ENCODE measurements at regions not wholly inside any gene's neighbourhood (a gene's known extent, or its start where the extent isn't known, plus 50 kb on each side); places are given as distances from the start of the nearest gene placed in this dataset.

DNA sequence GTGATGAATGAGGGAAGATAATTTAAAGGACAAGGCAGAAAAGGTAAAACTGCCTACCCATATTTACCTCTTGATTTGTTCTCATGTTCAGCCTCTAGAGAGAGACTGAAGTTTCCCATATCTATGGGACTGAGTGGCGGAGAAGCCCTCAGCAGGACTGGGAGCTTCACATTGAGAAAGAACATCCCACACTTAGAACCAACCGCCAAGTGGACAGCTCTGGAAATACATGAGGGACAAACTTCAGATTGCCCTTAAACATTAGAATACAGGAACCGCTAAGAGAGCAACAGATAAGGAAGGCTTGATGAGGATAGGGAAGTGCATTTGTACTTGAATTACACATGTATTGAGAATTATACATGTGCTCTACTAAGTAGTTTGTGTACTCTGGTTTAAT is 316.0 kb upstream of the MIR17HG start:
- Mint-ChIP-seq H3K9me3 (peaks cover 4% of the 10 kb centered on the region; the same call in 1 of the 2 replicates), H3K27me3 (ENCODE audit: low read depth) (no peaks in the 10 kb centered on the region), H3K4me1 (peaks cover 3% of the 10 kb centered on the region), H3K4me3 (no peak overlapping the region), H3K36me3 (no peaks in the 10 kb centered on the region), H3K27ac (no peak overlapping the region)
- POLR2A ChIA-PET: no interaction called here
- DNase-seq (ENCODE audit: low spot score): no peak
- CTCF ChIA-PET: interaction anchor here (0.5 to 1.3 kb wide), 3 partner anchors 17 to 223 kb away, joined by 3 to 5 read pairs (median 4); no protein-coding TSS in a partner anchor
- peak; percentile 89 for ATAC-seq
- TF ChIP-seq, protein P1, sequence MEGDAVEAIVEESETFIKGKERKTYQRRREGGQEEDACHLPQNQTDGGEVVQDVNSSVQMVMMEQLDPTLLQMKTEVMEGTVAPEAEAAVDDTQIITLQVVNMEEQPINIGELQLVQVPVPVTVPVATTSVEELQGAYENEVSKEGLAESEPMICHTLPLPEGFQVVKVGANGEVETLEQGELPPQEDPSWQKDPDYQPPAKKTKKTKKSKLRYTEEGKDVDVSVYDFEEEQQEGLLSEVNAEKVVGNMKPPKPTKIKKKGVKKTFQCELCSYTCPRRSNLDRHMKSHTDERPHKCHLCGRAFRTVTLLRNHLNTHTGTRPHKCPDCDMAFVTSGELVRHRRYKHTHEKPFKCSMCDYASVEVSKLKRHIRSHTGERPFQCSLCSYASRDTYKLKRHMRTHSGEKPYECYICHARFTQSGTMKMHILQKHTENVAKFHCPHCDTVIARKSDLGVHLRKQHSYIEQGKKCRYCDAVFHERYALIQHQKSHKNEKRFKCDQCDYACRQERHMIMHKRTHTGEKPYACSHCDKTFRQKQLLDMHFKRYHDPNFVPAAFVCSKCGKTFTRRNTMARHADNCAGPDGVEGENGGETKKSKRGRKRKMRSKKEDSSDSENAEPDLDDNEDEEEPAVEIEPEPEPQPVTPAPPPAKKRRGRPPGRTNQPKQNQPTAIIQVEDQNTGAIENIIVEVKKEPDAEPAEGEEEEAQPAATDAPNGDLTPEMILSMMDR (IDR thresholded peaks at IDR 0.05): 0 out of 2 replicates have a peak, but pooled peaks have one; percentile 4
- TF ChIP-seq, protein P2, sequence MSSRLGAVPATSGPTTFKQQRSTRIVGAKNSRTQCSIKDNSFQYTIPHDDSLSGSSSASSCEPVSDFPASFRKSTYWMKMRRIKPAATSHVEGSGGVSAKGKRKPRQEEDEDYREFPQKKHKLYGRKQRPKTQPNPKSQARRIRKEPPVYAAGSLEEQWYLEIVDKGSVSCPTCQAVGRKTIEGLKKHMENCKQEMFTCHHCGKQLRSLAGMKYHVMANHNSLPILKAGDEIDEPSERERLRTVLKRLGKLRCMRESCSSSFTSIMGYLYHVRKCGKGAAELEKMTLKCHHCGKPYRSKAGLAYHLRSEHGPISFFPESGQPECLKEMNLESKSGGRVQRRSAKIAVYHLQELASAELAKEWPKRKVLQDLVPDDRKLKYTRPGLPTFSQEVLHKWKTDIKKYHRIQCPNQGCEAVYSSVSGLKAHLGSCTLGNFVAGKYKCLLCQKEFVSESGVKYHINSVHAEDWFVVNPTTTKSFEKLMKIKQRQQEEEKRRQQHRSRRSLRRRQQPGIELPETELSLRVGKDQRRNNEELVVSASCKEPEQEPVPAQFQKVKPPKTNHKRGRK (CRISPR knock-in tag; IDR thresholded peaks at IDR 0.05; ENCODE audit: borderline replicate concordance): no peak
- TF ChIP-seq, protein P3, sequence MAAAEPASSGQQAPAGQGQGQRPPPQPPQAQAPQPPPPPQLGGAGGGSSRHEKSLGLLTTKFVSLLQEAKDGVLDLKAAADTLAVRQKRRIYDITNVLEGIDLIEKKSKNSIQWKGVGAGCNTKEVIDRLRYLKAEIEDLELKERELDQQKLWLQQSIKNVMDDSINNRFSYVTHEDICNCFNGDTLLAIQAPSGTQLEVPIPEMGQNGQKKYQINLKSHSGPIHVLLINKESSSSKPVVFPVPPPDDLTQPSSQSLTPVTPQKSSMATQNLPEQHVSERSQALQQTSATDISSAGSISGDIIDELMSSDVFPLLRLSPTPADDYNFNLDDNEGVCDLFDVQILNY (CRISPR knock-in tag; IDR thresholded peaks at IDR 0.05): no peak

DNA sequence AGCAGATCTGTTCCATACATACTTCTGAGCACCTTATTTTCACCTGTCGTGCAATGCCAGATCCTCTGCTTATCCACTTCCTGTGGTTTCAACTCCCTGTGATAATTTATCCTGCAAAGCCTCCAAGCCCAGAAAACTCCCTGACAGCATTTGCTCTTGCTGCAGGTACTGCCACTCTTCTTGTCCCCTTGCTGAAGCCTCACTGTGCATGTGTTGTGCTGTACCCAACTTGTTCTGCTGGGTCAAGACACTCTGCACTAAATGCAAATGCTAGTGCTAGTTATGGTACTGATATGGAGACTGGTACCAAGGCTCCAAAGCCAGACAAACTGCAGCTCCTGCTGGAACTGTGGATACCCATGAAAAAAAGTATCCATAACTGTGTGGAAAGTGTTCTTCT is 315.4 kb upstream of the MIR17HG start:
- Mint-ChIP-seq H3K27me3 (ENCODE audit: low read depth) (no peaks in the 10 kb centered on the region), H3K4me3 (no peak overlapping the region), H3K9me3 (peaks cover 4% of the 10 kb centered on the region; the same call in 1 of the 2 replicates), H3K36me3 (no peaks in the 10 kb centered on the region), H3K27ac (no peak overlapping the region), H3K4me1 (peaks cover 8% of the 10 kb centered on the region)
- ATAC-seq (no peak), DNase-seq (ENCODE audit: low spot score) (no peak)
- ChIA-PET POLR2A (no interaction called here), CTCF (interaction anchor here (1.3 kb wide), 1 partner anchor 16 kb away, joined by 4 read pairs; no protein-coding TSS in a partner anchor)
- TF ChIP-seq NFE2L1 (CRISPR knock-in tag; IDR thresholded peaks at IDR 0.05) (no peak), NR1H2 (CRISPR knock-in tag; IDR thresholded peaks at IDR 0.05) (no peak), SMAD3 (CRISPR knock-in tag; IDR thresholded peaks at IDR 0.05; ENCODE audit: borderline replicate concordance) (no peak)
- TF ChIP-seq, protein P4, sequence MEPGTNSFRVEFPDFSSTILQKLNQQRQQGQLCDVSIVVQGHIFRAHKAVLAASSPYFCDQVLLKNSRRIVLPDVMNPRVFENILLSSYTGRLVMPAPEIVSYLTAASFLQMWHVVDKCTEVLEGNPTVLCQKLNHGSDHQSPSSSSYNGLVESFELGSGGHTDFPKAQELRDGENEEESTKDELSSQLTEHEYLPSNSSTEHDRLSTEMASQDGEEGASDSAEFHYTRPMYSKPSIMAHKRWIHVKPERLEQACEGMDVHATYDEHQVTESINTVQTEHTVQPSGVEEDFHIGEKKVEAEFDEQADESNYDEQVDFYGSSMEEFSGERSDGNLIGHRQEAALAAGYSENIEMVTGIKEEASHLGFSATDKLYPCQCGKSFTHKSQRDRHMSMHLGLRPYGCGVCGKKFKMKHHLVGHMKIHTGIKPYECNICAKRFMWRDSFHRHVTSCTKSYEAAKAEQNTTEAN (CRISPR knock-in tag; IDR thresholded peaks at IDR 0.05): no peak
- TF ChIP-seq, protein P3 (CRISPR knock-in tag; IDR thresholded peaks at IDR 0.05): no peak
- TF ChIP-seq, protein P2 (CRISPR knock-in tag; IDR thresholded peaks at IDR 0.05; ENCODE audit: borderline replicate concordance): no peak
- TF ChIP-seq, protein P5, sequence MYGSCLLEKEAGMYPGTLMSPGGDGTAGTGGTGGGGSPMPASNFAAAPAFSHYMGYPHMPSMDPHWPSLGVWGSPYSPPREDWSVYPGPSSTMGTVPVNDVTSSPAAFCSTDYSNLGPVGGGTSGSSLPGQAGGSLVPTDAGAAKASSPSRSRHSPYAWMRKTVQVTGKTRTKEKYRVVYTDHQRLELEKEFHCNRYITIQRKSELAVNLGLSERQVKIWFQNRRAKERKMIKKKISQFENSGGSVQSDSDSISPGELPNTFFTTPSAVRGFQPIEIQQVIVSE (CRISPR knock-in tag; IDR thresholded peaks at IDR 0.05; ENCODE audit: borderline replicate concordance): no peak
- TF ChIP-seq, protein P6, sequence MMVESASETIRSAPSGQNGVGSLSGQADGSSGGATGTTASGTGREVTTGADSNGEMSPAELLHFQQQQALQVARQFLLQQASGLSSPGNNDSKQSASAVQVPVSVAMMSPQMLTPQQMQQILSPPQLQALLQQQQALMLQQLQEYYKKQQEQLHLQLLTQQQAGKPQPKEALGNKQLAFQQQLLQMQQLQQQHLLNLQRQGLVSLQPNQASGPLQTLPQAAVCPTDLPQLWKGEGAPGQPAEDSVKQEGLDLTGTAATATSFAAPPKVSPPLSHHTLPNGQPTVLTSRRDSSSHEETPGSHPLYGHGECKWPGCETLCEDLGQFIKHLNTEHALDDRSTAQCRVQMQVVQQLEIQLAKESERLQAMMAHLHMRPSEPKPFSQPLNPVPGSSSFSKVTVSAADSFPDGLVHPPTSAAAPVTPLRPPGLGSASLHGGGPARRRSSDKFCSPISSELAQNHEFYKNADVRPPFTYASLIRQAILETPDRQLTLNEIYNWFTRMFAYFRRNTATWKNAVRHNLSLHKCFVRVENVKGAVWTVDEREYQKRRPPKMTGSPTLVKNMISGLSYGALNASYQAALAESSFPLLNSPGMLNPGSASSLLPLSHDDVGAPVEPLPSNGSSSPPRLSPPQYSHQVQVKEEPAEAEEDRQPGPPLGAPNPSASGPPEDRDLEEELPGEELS (CRISPR knock-in tag; IDR thresholded peaks at IDR 0.05): no peak
